K562 (cell line): ENCODE measurements at regions not wholly inside any gene's neighbourhood (a gene's known extent, or its start where the extent isn't known, plus 50 kb on each side); places are given as distances from the start of the nearest gene placed in this dataset.

ENCODE experiments used
- ATAC-seq: fragments of 200-7000 bp; cut with Tn5 transposase; 3 replicates; pipeline ENCODE4 v1.9.1; 2020; ENCODE audit warnings: moderate library complexity
- BruUV-seq: library from RNA; stranded (reverse); fragments of 400-500 nt; replicated peaks from 2 replicates; lab custom pipeline; 2021; lab: Mats Ljungman, UMichigan
- CTCF ChIA-PET: fragments of 300-600 bp; formaldehyde crosslinking; extraction: SDS; loops from one replicate; lab custom pipeline; 2021; ENCODE audit warnings: low intra/inter-chr PET ratio; lab: Yijun Ruan, JAX
- POLR2A ChIA-PET: fragments of 300-600, 350-650 bp; sonication (Branson Sonifier 250); formaldehyde crosslinking; extraction: SDS; loops from one replicate; lab custom pipeline; 2021; ENCODE audit warnings: antibody characterized with exemption, inconsistent platforms; lab: Yijun Ruan, JAX
- DNase-seq, 4 experiments: peaks; one replicate each; pipeline versions ENCODE4 v3.0.0 to v3.0.0-alpha.2; 2011 to 2018; ENCODE audit warnings: low spot score in 3 of 4, mixed read lengths in 3 of 4; ENCODE audit errors: extremely low read depth in 1 of 4
- FAIRE-seq: peaks from 2 replicates; lab custom pipeline; 2011; peaks lifted over from hg19 to GRCh38; lab: Jason Lieb, UNC
- H2AFZ ChIP-seq: 2 replicates; pipeline ENCODE4 v1.6.0; 2011; ENCODE audit warnings: low read depth, low read length, control low read depth, inconsistent platforms
- H3K27ac ChIP-seq: fragments of 200-600 bp; 3 replicates; pipeline ENCODE4 v1.8.0; 2011; ENCODE audit warnings: low read depth, mild to moderate bottlenecking, control low read depth, inconsistent platforms, low read length, moderate library complexity, mixed read lengths; ENCODE audit errors: extremely low read depth
- H3K27me3 ChIP-seq, 2 experiments: fragments of 300-600 bp in 1 of 2; 2 replicates in 1 of 2; 3 replicates in 1 of 2; pipeline versions ENCODE4 v1.6.0 to v1.8.0; 2011; ENCODE audit warnings: inconsistent platforms in 2 of 2, low read length in 2 of 2, mild to moderate bottlenecking in 1 of 2, mixed read lengths in 1 of 2, moderate library complexity in 1 of 2; ENCODE audit not compliant: control insufficient read depth in 2 of 2, insufficient read depth in 2 of 2
- H3K36me3 ChIP-seq: fragments of 300-600 bp; 3 replicates; pipeline ENCODE4 v1.8.0; 2011; ENCODE audit warnings: mild to moderate bottlenecking, low read length, inconsistent platforms; ENCODE audit not compliant: control insufficient read depth, insufficient read depth
- H3K4me1 ChIP-seq, 2 experiments: fragments of 200-600 bp in 1 of 2; replicated peaks in 1 of 2; 2 replicates in 1 of 2; 3 replicates in 1 of 2; pipeline versions ENCODE4 v1.5.1 to v1.8.0; 2011; ENCODE audit warnings: inconsistent platforms in 2 of 2, low read length in 2 of 2, mild to moderate bottlenecking in 1 of 2, mixed read lengths in 1 of 2, moderate library complexity in 1 of 2; ENCODE audit not compliant: control insufficient read depth in 2 of 2, insufficient read depth in 2 of 2
- H3K4me2 ChIP-seq: 2 replicates; pipeline ENCODE4 v1.6.1; 2011; ENCODE audit warnings: low read length, control low read depth, inconsistent platforms, mixed read lengths; ENCODE audit not compliant: insufficient read depth
- H3K4me3 ChIP-seq: fragments of 200-600 bp; sonication (generic), shearing (Covaris generic); 2 replicates; pipeline ENCODE4 v1.5.1; 2016; ENCODE audit warnings: control low read depth, inconsistent platforms
- H3K79me2 ChIP-seq: fragments of 200-600 bp; 3 replicates; pipeline ENCODE4 v1.8.0; 2011; ENCODE audit warnings: low read length, inconsistent platforms; ENCODE audit not compliant: control insufficient read depth, insufficient read depth
- H3K9ac ChIP-seq, 2 experiments: 2 replicates each; pipeline versions ENCODE4 v1.6.0 to v1.6.1; 2011; ENCODE audit warnings: low read depth in 2 of 2, low read length in 2 of 2, control low read depth in 1 of 2, inconsistent platforms in 1 of 2, mild to moderate bottlenecking in 1 of 2, mixed read lengths in 1 of 2; ENCODE audit not compliant: insufficient read depth in 1 of 2
- H3K9me1 ChIP-seq: one replicate; pipeline ENCODE4 v1.6.0; 2011; ENCODE audit warnings: inconsistent platforms, mild to moderate bottlenecking, low read length, moderate library complexity; ENCODE audit not compliant: control insufficient read depth, insufficient read depth
- H3K9me3 ChIP-seq: replicated peaks from 2 replicates; pipeline ENCODE4 v1.5.1; 2011; ENCODE audit warnings: low read depth, low read length, inconsistent platforms; ENCODE audit not compliant: control insufficient read depth, insufficient read depth
- H4K20me1 ChIP-seq: replicated peaks from 2 replicates; pipeline ENCODE4 v1.6.1; 2011; ENCODE audit warnings: low read length, inconsistent platforms, mixed read lengths; ENCODE audit not compliant: control insufficient read depth, insufficient read depth
- C11orf30 ChIP-seq: fragments of 450-650 bp; IDR thresholded peaks from 2 replicates; pipeline ENCODE4 v1.6.1; 2016; ENCODE audit warnings: low read depth, mild to moderate bottlenecking
- CCNT2 ChIP-seq: IDR thresholded peaks from 2 replicates; pipeline ENCODE4 v1.6.1; 2011; ENCODE audit warnings: borderline replicate concordance, low read depth, mild to moderate bottlenecking, moderate library complexity, mixed read lengths, low read length; ENCODE audit not compliant: insufficient read length; ENCODE audit errors: extremely low read depth
- CHD7 ChIP-seq: fragments of 200-600 bp; sonication (generic); IDR thresholded peaks from one replicate; pipeline ENCODE4 v1.6.1; 2012; ENCODE audit warnings: mild to moderate bottlenecking, low read depth, low read length, inconsistent platforms
- CXXC5 ChIP-seq: fragments of 250-450 bp; sonication (Bioruptor Pico); IDR thresholded peaks from 2 replicates; pipeline ENCODE4 v1.8.0; 2022; ENCODE audit warnings: inconsistent platforms, mild to moderate bottlenecking, moderate library complexity
- ELF2 ChIP-seq: fragments of 250-450 bp; sonication (Bioruptor Pico); IDR thresholded peaks from 2 replicates; pipeline ENCODE4 v1.5.0; 2021; ENCODE audit warnings: mild to moderate bottlenecking
- ERF ChIP-seq: fragments of 450-650 bp; formaldehyde crosslinking; IDR thresholded peaks from 2 replicates; pipeline ENCODE4 v1.4.0; 2020; ENCODE audit warnings: mild to moderate bottlenecking, mixed read lengths
- HIVEP1 ChIP-seq: fragments of 250-450 bp; sonication (Bioruptor Pico); IDR thresholded peaks from 2 replicates; pipeline ENCODE4 v1.4.0; 2020; ENCODE audit warnings: mild to moderate bottlenecking
- NFXL1 ChIP-seq: fragments of 450-650 bp; formaldehyde crosslinking; IDR thresholded peaks from 2 replicates; pipeline ENCODE4 v1.4.0; 2021; ENCODE audit warnings: mild to moderate bottlenecking
- POLR3G ChIP-seq: IDR thresholded peaks from 2 replicates; pipeline ENCODE4 v1.6.1; 2011; ENCODE audit not compliant: insufficient read length, insufficient replicate concordance; ENCODE audit errors: extremely low read depth
- RAD51 ChIP-seq: fragments of 450-650 bp; IDR thresholded peaks from 2 replicates; pipeline ENCODE4 v1.7.1; 2016; ENCODE audit warnings: low read depth, mild to moderate bottlenecking, borderline replicate concordance
- SOX6 ChIP-seq: fragments of 450-650 bp; IDR thresholded peaks from 2 replicates; pipeline ENCODE4 v1.6.1; 2014; ENCODE audit warnings: mild to moderate bottlenecking
- SRSF9 ChIP-seq: fragments of 200-400 bp; formaldehyde crosslinking; IDR thresholded peaks from 2 replicates; pipeline ENCODE4 v1.6.1; 2017; ENCODE audit warnings: low read depth, low read length, borderline replicate concordance
- ZFP36 ChIP-seq: fragments of 150-350 bp; IDR thresholded peaks from 2 replicates; pipeline ENCODE4 v1.6.1; 2018; ENCODE audit warnings: low read length, low read depth; ENCODE audit not compliant: partially characterized antibody
- WGBS: fragments of 100-300 bp; shearing (Covaris generic); methylation state at CpG from one replicate; pipeline ENCODE4 v1.1.6; 2016; ENCODE audit warnings: low coverage, mixed read lengths; ENCODE audit not compliant: insufficient coverage; ENCODE audit errors: missing lambda C conversion rate; 5-methylcytosine and 5-hydroxymethylcytosine counted together
- in situ Hi-C: fragments of 300-500 bp; cut with MboI; formaldehyde crosslinking; loops from 4 replicates; pipeline ENCODE4 v1.15.0; 2018; ENCODE audit warnings: inconsistent platforms, mixed read lengths
- intact Hi-C: fragments of 100-400 bp; cut with micrococcal nuclease; formaldehyde crosslinking; loops from 2 replicates; pipeline ENCODE4 v1.14.2; 2022

DNA sequence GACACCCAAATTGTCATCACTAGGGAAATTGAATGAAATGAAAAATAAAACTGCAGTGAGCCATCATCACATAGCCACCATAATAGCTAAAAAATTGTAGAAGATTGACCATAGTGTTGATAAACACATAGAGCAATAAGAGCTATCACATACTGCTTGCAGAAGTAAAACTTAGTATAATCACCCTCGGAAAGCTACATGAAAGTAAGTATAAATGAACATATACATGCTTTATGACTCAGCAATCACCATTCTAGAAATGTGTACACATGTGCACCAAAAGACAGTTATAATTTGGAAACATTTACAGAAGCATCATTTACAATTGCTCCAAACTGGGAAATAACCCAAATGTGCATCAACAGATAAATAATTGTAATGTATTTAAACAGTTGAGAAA is 153.1 kb upstream of the LRRC7 start:
- Histone ChIP-seq H3K9ac (no peak overlapping the region), H3K9me3 (no peaks in the 10 kb centered on the region), H3K4me1 (no peaks in the 10 kb centered on the region), H2AFZ (no peak overlapping the region), H3K4me2 (no peak overlapping the region), H3K79me2 (no peaks in the 10 kb centered on the region), H3K27me3 (no peaks in the 10 kb centered on the region), H3K36me3 (no peaks in the 10 kb centered on the region), H3K4me3 (no peak overlapping the region), H4K20me1 (no peaks in the 10 kb centered on the region), H3K9me1 (no peaks in the 10 kb centered on the region), H3K27ac (no peak overlapping the region)
- DNase-seq: no peak
- in situ Hi-C loops: no loop called here
- POLR2A ChIA-PET: no interaction called here
- 5% methylated on average over 1 of the region's 1 CpG for WGBS
- CTCF ChIA-PET: no interaction called here
- no TSS peak for BruUV-seq
- ATAC-seq: no peak
- intact Hi-C loops: no loop called here
- no peak for TF ChIP-seq POLR3G
- no peak for TF ChIP-seq C11orf30
- TF ChIP-seq ELF2 (CRISPR knock-in tag): no peak
- TF ChIP-seq ZFP36: no peak
- TF ChIP-seq CXXC5 (CRISPR knock-in tag): no peak
- no peak for TF ChIP-seq RAD51
- no peak for TF ChIP-seq CCNT2
- no peak for TF ChIP-seq SOX6
- no peak for TF ChIP-seq HIVEP1 (CRISPR knock-in tag)
- TF ChIP-seq NFXL1 (CRISPR knock-in tag): no peak
- TF ChIP-seq SRSF9: no peak
- no peak for TF ChIP-seq CHD7
- no peak for TF ChIP-seq ERF (CRISPR knock-in tag)
- FAIRE-seq: no peak
